ENCODE measurements at regions not wholly inside any gene's neighbourhood (a gene's known extent, or its start where the extent isn't known, plus 50 kb on each side); places are given as distances from the start of the nearest gene placed in this dataset.
"Not testable (repeated sequence)": the region's sequence is repeated elsewhere in the genome, so short reads cannot be mapped to it uniquely, and the experiment has no call there.

- in situ Hi-C loops (cut with HindIII; ENCODE audit: low pct_unique_long_range_greater_than_20kb, low sequenced_read_pairs), result no loop called here
- no peak for DNase-seq (ENCODE audit: low read depth)
Observed at GRCh38 chr1:208942394-208943130, 641.0 kb upstream of the CAMK1G start.

GRCh38 chr1:208943291-208943690 is 640.2 kb upstream of the CAMK1G start:
- in situ Hi-C loops (cut with HindIII; ENCODE audit: low pct_unique_long_range_greater_than_20kb, low sequenced_read_pairs), result no loop called here
- DNase-seq (ENCODE audit: low read depth), result no peak

- in situ Hi-C loops (cut with HindIII; ENCODE audit: low pct_unique_long_range_greater_than_20kb, low sequenced_read_pairs), result no loop called here
- no peak for DNase-seq (ENCODE audit: low read depth)
Observed at GRCh38 chr1:208944981-208945451, 638.5 kb upstream of the CAMK1G start.

- in situ Hi-C loops (cut with HindIII; ENCODE audit: low pct_unique_long_range_greater_than_20kb, low sequenced_read_pairs), result no loop called here
- no peak for DNase-seq (ENCODE audit: low read depth)
Observed at GRCh38 chr1:208950206-208950605, 633.3 kb upstream of the CAMK1G start.

- no peak for DNase-seq (ENCODE audit: low read depth)
- in situ Hi-C loops (cut with HindIII; ENCODE audit: low pct_unique_long_range_greater_than_20kb, low sequenced_read_pairs), result no loop called here
Observed at GRCh38 chr1:208951026-208951525, 632.4 kb upstream of the CAMK1G start.

GRCh38 chr1:208951908-208952307 is 631.6 kb upstream of the CAMK1G start:
- in situ Hi-C loops (cut with HindIII; ENCODE audit: low pct_unique_long_range_greater_than_20kb, low sequenced_read_pairs), result no loop called here
- DNase-seq (ENCODE audit: low read depth), result no peak

GRCh38 chr1:208962867-208963266 is 620.6 kb upstream of the CAMK1G start:
- in situ Hi-C loops (cut with HindIII; ENCODE audit: low pct_unique_long_range_greater_than_20kb, low sequenced_read_pairs), result no loop called here
- no peak for DNase-seq (ENCODE audit: low read depth)

GRCh38 chr1:208965351-208965750 is 618.2 kb upstream of the CAMK1G start:
- DNase-seq (ENCODE audit: low read depth), result no peak
- in situ Hi-C loops (cut with HindIII; ENCODE audit: low pct_unique_long_range_greater_than_20kb, low sequenced_read_pairs), result no loop called here

- in situ Hi-C loops (cut with HindIII; ENCODE audit: low pct_unique_long_range_greater_than_20kb, low sequenced_read_pairs), result no loop called here
- no peak for DNase-seq (ENCODE audit: low read depth)
Observed at GRCh38 chr1:208967334-208967733, 616.2 kb upstream of the CAMK1G start.

- DNase-seq (ENCODE audit: low read depth), result no peak
- in situ Hi-C loops (cut with HindIII; ENCODE audit: low pct_unique_long_range_greater_than_20kb, low sequenced_read_pairs), result no loop called here
Observed at GRCh38 chr1:208974717-208975116, 608.8 kb upstream of the CAMK1G start.

GRCh38 chr1:208975456-208975855 is 608.1 kb upstream of the CAMK1G start:
- no peak for DNase-seq (ENCODE audit: low read depth)
- in situ Hi-C loops (cut with HindIII; ENCODE audit: low pct_unique_long_range_greater_than_20kb, low sequenced_read_pairs), result no loop called here

GRCh38 chr1:208977012-208977411 is 606.5 kb upstream of the CAMK1G start:
- in situ Hi-C loops (cut with HindIII; ENCODE audit: low pct_unique_long_range_greater_than_20kb, low sequenced_read_pairs), result no loop called here
- no peak for DNase-seq (ENCODE audit: low read depth)

- no peak for DNase-seq (ENCODE audit: low read depth)
- in situ Hi-C loops (cut with HindIII; ENCODE audit: low pct_unique_long_range_greater_than_20kb, low sequenced_read_pairs), result no loop called here
Observed at GRCh38 chr1:208977638-208978256, 605.8 kb upstream of the CAMK1G start.

GRCh38 chr1:208979776-208980175 is 603.7 kb upstream of the CAMK1G start:
- no peak for DNase-seq (ENCODE audit: low read depth)
- in situ Hi-C loops (cut with HindIII; ENCODE audit: low pct_unique_long_range_greater_than_20kb, low sequenced_read_pairs), result no loop called here

GRCh38 chr1:208980605-208981004 is 602.9 kb upstream of the CAMK1G start:
- no peak for DNase-seq (ENCODE audit: low read depth)
- in situ Hi-C loops (cut with HindIII; ENCODE audit: low pct_unique_long_range_greater_than_20kb, low sequenced_read_pairs), result no loop called here

- no peak for DNase-seq (ENCODE audit: low read depth)
- in situ Hi-C loops (cut with HindIII; ENCODE audit: low pct_unique_long_range_greater_than_20kb, low sequenced_read_pairs), result no loop called here
Observed at GRCh38 chr1:208985231-208985630, 598.3 kb upstream of the CAMK1G start.

- peak; percentile 5 for DNase-seq (ENCODE audit: low read depth)
Observed at GRCh38 chr1:208988811-208989222, 594.7 kb upstream of the CAMK1G start.

GRCh38 chr1:208990456-208990855 is 593.1 kb upstream of the CAMK1G start:
- in situ Hi-C loops (cut with HindIII; ENCODE audit: low pct_unique_long_range_greater_than_20kb, low sequenced_read_pairs), result no loop called here
- no peak for DNase-seq (ENCODE audit: low read depth)

More at GRCh38 chr1:208988811-208989222, 594.7 kb upstream of the CAMK1G start:
- in situ Hi-C loops (cut with HindIII; ENCODE audit: low pct_unique_long_range_greater_than_20kb, low sequenced_read_pairs), result no loop called here

- DNase-seq (ENCODE audit: low read depth); in situ Hi-C loops (cut with HindIII; ENCODE audit: low pct_unique_long_range_greater_than_20kb, low sequenced_read_pairs): not testable (repeated sequence)
Observed at GRCh38 chr1:208997053-208997452, 586.5 kb upstream of the CAMK1G start.
